Kidney (tissue), 13 donors: ENCODE measurements at regions not wholly inside any gene's neighbourhood (a gene's known extent, or its start where the extent isn't known, plus 50 kb on each side); places are given as distances from the start of the nearest gene placed in this dataset.

Experiments
- DNase-seq, 5 donors: peaks; one replicate each; pipeline ENCODE4 v3.0.0-alpha.2; 2013 to 2020
- FAIRE-seq: peaks from 2 replicates; lab custom pipeline; 2012; peaks lifted over from hg19 to GRCh38; lab: Jason Lieb, UNC
- H3K27ac ChIP-seq, 2 donors: one replicate each; pipeline ENCODE4 v1.7.0; 2013; ENCODE audit warnings: low read depth in 2 of 2, low read length in 2 of 2, inconsistent platforms in 1 of 2
- H3K27me3 ChIP-seq: one replicate; pipeline ENCODE4 v1.7.1; 2013; ENCODE audit warnings: low read length, inconsistent platforms; ENCODE audit not compliant: control insufficient read depth, insufficient read depth
- H3K36me3 ChIP-seq, 3 donors: one replicate each; pipeline versions ENCODE4 v1.7.0 to v1.7.1; 2013; ENCODE audit warnings: low read length in 3 of 3, control low read depth in 1 of 3, inconsistent platforms in 1 of 3; ENCODE audit not compliant: insufficient read depth in 3 of 3, control insufficient read depth in 2 of 3
- H3K4me1 ChIP-seq, 3 donors: one replicate each; pipeline versions ENCODE4 v1.7.0 to v1.7.1; 2013; ENCODE audit warnings: low read length in 3 of 3, inconsistent platforms in 1 of 3, low read depth in 1 of 3; ENCODE audit not compliant: control insufficient read depth in 2 of 3, insufficient read depth in 2 of 3
- H3K4me3 ChIP-seq, 3 donors: one replicate each; pipeline versions ENCODE4 v1.7.0 to v1.8.1; 2013; ENCODE audit warnings: low read length in 3 of 3, control low read depth in 1 of 3, inconsistent platforms in 1 of 3
- H3K9ac ChIP-seq, 3 donors: one replicate each; pipeline versions ENCODE4 v1.7.0 to v1.7.1; 2013; ENCODE audit warnings: low read length in 3 of 3, control low read depth in 1 of 3, inconsistent platforms in 1 of 3
- H3K9me3 ChIP-seq, 3 donors: one replicate each; pipeline versions ENCODE4 v1.7.0 to v1.7.1; 2013; ENCODE audit warnings: low read length in 3 of 3, control low read depth in 1 of 3, inconsistent platforms in 1 of 3; ENCODE audit not compliant: control insufficient read depth in 2 of 3, insufficient read depth in 1 of 3
- CTCF ChIP-seq: IDR thresholded peaks from 3 replicates; pipeline ENCODE4 v1.5.1; 2012; ENCODE audit warnings: mild to moderate bottlenecking, moderate library complexity, borderline replicate concordance; ENCODE audit not compliant: insufficient read depth; ENCODE audit errors: extremely low read depth
- intact Hi-C: fragments of 100-400 bp; cut with DNase I; formaldehyde crosslinking; loops from one replicate; pipeline ENCODE4 v1.11.1; 2022
- donor health status: control.
- donor health status: control.
- donor health status: control.
- donor health status: control.
- donor health status: control.
- donor health status: DM: yes; HTN: yes; CAD: no.
- donor health status: Normal renal cell carcinoma (clear cell type).

GRCh38 chrX:110588164-110588563, 207.5 kb downstream of the CHRDL1 start:
- H3K27me3 ChIP-seq, result no peaks in the 10 kb centered on the region
- no peak overlapping the region for H3K9ac ChIP-seq
- DNase-seq (peak in 3 of 5 donors; percentile 22 to 58 (median 58)), FAIRE-seq (no peak)
- no peak for TF ChIP-seq CTCF
- no peaks in the 10 kb centered on the region for H3K9me3 ChIP-seq
- no peaks in the 10 kb centered on the region for H3K4me1 ChIP-seq
- no peak overlapping the region for H3K4me3 ChIP-seq
- no peak overlapping the region for H3K27ac ChIP-seq
- intact Hi-C loops, result no loop called here
- H3K36me3 ChIP-seq, result no peaks in the 10 kb centered on the region

- peak in 1 of 5 donors; percentile 2 for DNase-seq
- Histone ChIP-seq H3K4me3 (no peak overlapping the region), H3K4me1 (no peaks in the 10 kb centered on the region), H3K27ac (no peak overlapping the region), H3K9ac (no peak overlapping the region), H3K27me3 (no peaks in the 10 kb centered on the region), H3K9me3 (no peaks in the 10 kb centered on the region), H3K36me3 (no peaks in the 10 kb centered on the region)
- peak; percentile 15 for FAIRE-seq
- intact Hi-C loops, result no loop called here
- TF ChIP-seq CTCF, result no peak
These were observed 206.8 kb downstream of the CHRDL1 start for GRCh38 chrX:110588853-110589252.

- DNase-seq (no peak), FAIRE-seq (no peak)
- no peak for TF ChIP-seq CTCF
- Histone ChIP-seq H3K27ac (no peak overlapping the region), H3K9ac (no peak overlapping the region), H3K4me3 (no peak overlapping the region), H3K36me3 (no peaks in the 10 kb centered on the region), H3K27me3 (no peaks in the 10 kb centered on the region), H3K9me3 (no peaks in the 10 kb centered on the region), H3K4me1 (no peaks in the 10 kb centered on the region)
- intact Hi-C loops, result no loop called here
These were observed 194.8 kb downstream of the CHRDL1 start for GRCh38 chrX:110600745-110601310.

GRCh38 chrX:110614596-110614995, 181.0 kb downstream of the CHRDL1 start:
- TF ChIP-seq CTCF, result no peak
- Histone ChIP-seq H3K4me1 (no peaks in the 10 kb centered on the region), H3K27ac (no peak overlapping the region), H3K27me3 (no peaks in the 10 kb centered on the region), H3K9ac (no peak overlapping the region), H3K9me3 (no peaks in the 10 kb centered on the region), H3K36me3 (no peaks in the 10 kb centered on the region), H3K4me3 (no peak overlapping the region)
- intact Hi-C loops, result no loop called here
- FAIRE-seq (no peak), DNase-seq (no peak)
